CD4-positive, alpha-beta memory T cell (primary cell): ENCODE measurements at regions not wholly inside any gene's neighbourhood (a gene's known extent, or its start where the extent isn't known, plus 50 kb on each side); places are given as distances from the start of the nearest gene placed in this dataset.
A peak's percentile ranks its signal among the peaks of the same experiment; 100 is the strongest.

ENCODE experiments used
- CTCF ChIA-PET: fragments of 350-600 bp; sonication (Branson Sonifier 250); formaldehyde crosslinking; loops from one replicate; lab custom pipeline; 2021; ENCODE audit warnings: inconsistent platforms; ENCODE audit not compliant: partially characterized antibody; lab: Charles Lee
- POLR2A ChIA-PET: fragments of 350-600 bp; sonication (Branson Sonifier 250); formaldehyde crosslinking; loops from one replicate; lab custom pipeline; 2021; ENCODE audit not compliant: partially characterized antibody; lab: Charles Lee
- DNase-seq, 5 donors: peaks; one replicate each; pipeline versions ENCODE4 v3.0.0 to v3.0.0-alpha.2; 2020 to 2022; ENCODE audit warnings: mixed read lengths in 1 of 5
- H3K27ac ChIP-seq: one replicate; pipeline ENCODE4 v1.7.0; 2013; ENCODE audit warnings: low read depth, low read length
- H3K27me3 ChIP-seq: 2 replicates; pipeline ENCODE4 v1.7.0; 2013; ENCODE audit warnings: mild to moderate bottlenecking, low read length, moderate library complexity; ENCODE audit not compliant: insufficient read depth
- H3K36me3 ChIP-seq: 2 replicates; pipeline ENCODE4 v1.7.0; 2013; ENCODE audit warnings: mild to moderate bottlenecking, low read length, moderate library complexity; ENCODE audit not compliant: insufficient read depth
- H3K4me1 ChIP-seq: 2 replicates; pipeline ENCODE4 v1.7.0; 2013; ENCODE audit warnings: mild to moderate bottlenecking, low read length, moderate library complexity; ENCODE audit not compliant: insufficient read depth
- H3K4me3 ChIP-seq, 2 donors: one replicate each; pipeline ENCODE4 v1.7.0; 2013; ENCODE audit warnings: low read length in 2 of 2, mild to moderate bottlenecking in 1 of 2
- H3K9me3 ChIP-seq, 2 donors: one replicate each; pipeline ENCODE4 v1.7.0; 2013; ENCODE audit warnings: low read length in 2 of 2, control low read depth in 1 of 2; ENCODE audit not compliant: control insufficient read depth in 1 of 2
- H3K27ac Mint-ChIP-seq, 7 donors: one replicate each; pipeline ENCODE4 v1.8.0; 2020 to 2021; ENCODE audit warnings: mixed read lengths in 7 of 7, mild to moderate bottlenecking in 6 of 7, inconsistent platforms in 3 of 7, moderate library complexity in 3 of 7
- H3K27me3 Mint-ChIP-seq, 2 donors: one replicate each; pipeline ENCODE4 v1.8.0; 2020 to 2021; ENCODE audit warnings: mixed read lengths in 2 of 2
- H3K36me3 Mint-ChIP-seq, 2 donors: one replicate each; pipeline ENCODE4 v1.8.0; 2020 to 2021; ENCODE audit warnings: mixed read lengths in 2 of 2, inconsistent platforms in 1 of 2, mild to moderate bottlenecking in 1 of 2
- H3K4me1 Mint-ChIP-seq, 4 donors: one replicate each; pipeline ENCODE4 v1.8.0; 2020 to 2021; ENCODE audit warnings: mixed read lengths in 4 of 4, mild to moderate bottlenecking in 1 of 4
- H3K4me3 Mint-ChIP-seq, 8 donors: one replicate each; pipeline ENCODE4 v1.8.0; 2020 to 2021; ENCODE audit warnings: mixed read lengths in 8 of 8, mild to moderate bottlenecking in 7 of 8, moderate library complexity in 6 of 8, inconsistent platforms in 3 of 8
- H3K9me3 Mint-ChIP-seq, 8 donors: one replicate each; pipeline ENCODE4 v1.8.0; 2020 to 2021; ENCODE audit warnings: mixed read lengths in 8 of 8, mild to moderate bottlenecking in 5 of 8, inconsistent platforms in 3 of 8, moderate library complexity in 1 of 8
- intact Hi-C: fragments of 100-400 bp; cut with micrococcal nuclease; formaldehyde crosslinking; loops from one replicate; pipeline ENCODE4 v1.15.1; 2023

- Histone ChIP-seq H3K27me3 (no peaks in the 10 kb centered on the region), H3K4me3 (no peak overlapping the region), H3K4me1 (no peaks in the 10 kb centered on the region), H3K27ac (no peak overlapping the region), H3K9me3 (no peaks in the 10 kb centered on the region), H3K36me3 (no peaks in the 10 kb centered on the region)
- no peaks in the 10 kb centered on the region for H3K9me3 Mint-ChIP-seq
- no peaks in the 10 kb centered on the region for H3K27me3 Mint-ChIP-seq
- H3K4me1 Mint-ChIP-seq: peaks cover 8 to 14% (median 9%) of the 10 kb centered on the region in 4 donors
- peak overlapping the region in 1 of 7 donors; percentile 29 for H3K27ac Mint-ChIP-seq
- intact Hi-C loops: no loop called here
- H3K4me3 Mint-ChIP-seq: no peak overlapping the region
- H3K36me3 Mint-ChIP-seq: no peaks in the 10 kb centered on the region
- POLR2A ChIA-PET: no interaction called here
- CTCF ChIA-PET: interaction anchor here (1.4 kb wide), 1 partner anchor 254 kb away, joined by 3 read pairs; no protein-coding TSS in a partner anchor
- DNase-seq: no peak
Observed at GRCh38 chr10:88104223-88104622, 240.8 kb downstream of the PTEN start.

- Mint-ChIP-seq H3K4me3 (no peak overlapping the region), H3K27ac (no peak overlapping the region), H3K9me3 (no peaks in the 10 kb centered on the region), H3K27me3 (peaks cover 0 to 1% of the 10 kb centered on the region in 2 donors), H3K4me1 (peaks cover 8 to 14% (median 9%) of the 10 kb centered on the region in 4 donors), H3K36me3 (no peaks in the 10 kb centered on the region)
- ChIA-PET CTCF (no interaction called here), POLR2A (no interaction called here)
- intact Hi-C loops: no loop called here
- H3K4me1 ChIP-seq: no peaks in the 10 kb centered on the region
- no peak overlapping the region for H3K27ac ChIP-seq
- no peaks in the 10 kb centered on the region for H3K9me3 ChIP-seq
- H3K4me3 ChIP-seq: no peak overlapping the region
- H3K27me3 ChIP-seq: no peaks in the 10 kb centered on the region
- no peak for DNase-seq
- no peaks in the 10 kb centered on the region for H3K36me3 ChIP-seq
Observed at GRCh38 chr10:88106366-88106765, 242.9 kb downstream of the PTEN start.

- H3K9me3 ChIP-seq: no peaks in the 10 kb centered on the region
- H3K4me1 ChIP-seq: no peaks in the 10 kb centered on the region
- Mint-ChIP-seq H3K27ac (peak overlapping the region in 2 of 7 donors; percentile 14 to 63), H3K4me1 (peaks cover 8 to 14% (median 9%) of the 10 kb centered on the region in 4 donors), H3K9me3 (no peaks in the 10 kb centered on the region), H3K27me3 (peaks cover 0 to 1% of the 10 kb centered on the region in 2 donors), H3K4me3 (peak overlapping the region in 1 of 8 donors; percentile 4), H3K36me3 (no peaks in the 10 kb centered on the region)
- intact Hi-C loops: no loop called here
- no peaks in the 10 kb centered on the region for H3K36me3 ChIP-seq
- DNase-seq: no peak
- H3K27me3 ChIP-seq: no peaks in the 10 kb centered on the region
- H3K27ac ChIP-seq: no peak overlapping the region
- ChIA-PET CTCF (interaction anchor here (0.9 to 1.1 kb wide), 7 partner anchors 9 to 476 kb away, joined by 3 to 5 read pairs (median 4); partner anchors contain the start of gene RNLS), POLR2A (interaction anchor here (1.4 kb wide), 1 partner anchor 245 kb away, joined by 4 read pairs; the partner anchor contains the start of genes KLLN and PTEN)
- H3K4me3 ChIP-seq: no peak overlapping the region
Observed at GRCh38 chr10:88107296-88108097, 244.1 kb downstream of the PTEN start.

- CTCF ChIA-PET: interaction anchor here (0.9 to 1.1 kb wide), 7 partner anchors 8 to 475 kb away, joined by 3 to 5 read pairs (median 4); partner anchors contain the start of gene RNLS
- Histone ChIP-seq H3K9me3 (no peaks in the 10 kb centered on the region), H3K4me1 (peaks cover 2% of the 10 kb centered on the region), H3K4me3 (no peak overlapping the region), H3K36me3 (no peaks in the 10 kb centered on the region), H3K27me3 (no peaks in the 10 kb centered on the region), H3K27ac (no peak overlapping the region)
- Mint-ChIP-seq H3K4me3 (no peak overlapping the region), H3K9me3 (no peaks in the 10 kb centered on the region), H3K27me3 (peaks cover 0 to 1% of the 10 kb centered on the region in 2 donors), H3K27ac (peak overlapping the region in 1 of 7 donors; percentile 11), H3K36me3 (no peaks in the 10 kb centered on the region), H3K4me1 (peaks cover 8 to 14% (median 9%) of the 10 kb centered on the region in 4 donors)
- intact Hi-C loops: no loop called here
- no peak for DNase-seq
- POLR2A ChIA-PET: interaction anchor here (1.4 kb wide), 1 partner anchor 245 kb away, joined by 4 read pairs; the partner anchor contains the start of genes KLLN and PTEN
Observed at GRCh38 chr10:88108115-88108610, 244.7 kb downstream of the PTEN start.

GRCh38 chr10:88110355-88110754, 246.9 kb downstream of the PTEN start:
- H3K4me1 ChIP-seq: peaks cover 6% of the 10 kb centered on the region
- Mint-ChIP-seq H3K4me1 (peaks cover 12 to 25% (median 19%) of the 10 kb centered on the region in 4 donors), H3K36me3 (no peaks in the 10 kb centered on the region), H3K9me3 (no peaks in the 10 kb centered on the region), H3K4me3 (no peak overlapping the region), H3K27me3 (peaks cover 0 to 1% of the 10 kb centered on the region in 2 donors), H3K27ac (peak overlapping the region in 1 of 7 donors; percentile 30)
- H3K4me3 ChIP-seq: no peak overlapping the region
- no peaks in the 10 kb centered on the region for H3K9me3 ChIP-seq
- CTCF ChIA-PET: interaction anchor here (1.0 to 1.3 kb wide), 2 partner anchors 19 to 259 kb away, joined by 3 read pairs; no protein-coding TSS in a partner anchor
- no peak overlapping the region for H3K27ac ChIP-seq
- no peaks in the 10 kb centered on the region for H3K36me3 ChIP-seq
- intact Hi-C loops: no loop called here
- POLR2A ChIA-PET: interaction anchor here (1.3 kb wide), 1 partner anchor 247 kb away, joined by 3 read pairs; the partner anchor contains the start of genes KLLN and PTEN
- DNase-seq: no peak
- no peaks in the 10 kb centered on the region for H3K27me3 ChIP-seq

- intact Hi-C loops: no loop called here
- no peaks in the 10 kb centered on the region for H3K27me3 ChIP-seq
- DNase-seq: no peak
- Mint-ChIP-seq H3K27ac (no peak overlapping the region), H3K36me3 (no peaks in the 10 kb centered on the region), H3K4me1 (peaks cover 12 to 25% (median 19%) of the 10 kb centered on the region in 4 donors), H3K4me3 (no peak overlapping the region), H3K9me3 (no peaks in the 10 kb centered on the region), H3K27me3 (peaks cover 0 to 1% of the 10 kb centered on the region in 2 donors)
- H3K36me3 ChIP-seq: no peaks in the 10 kb centered on the region
- no peak overlapping the region for H3K4me3 ChIP-seq
- no peak overlapping the region for H3K27ac ChIP-seq
- ChIA-PET POLR2A (interaction anchor here (1.3 kb wide), 1 partner anchor 248 kb away, joined by 3 read pairs; the partner anchor contains the start of genes KLLN and PTEN), CTCF (interaction anchor here (1.0 to 1.3 kb wide), 2 partner anchors 19 to 259 kb away, joined by 3 read pairs; no protein-coding TSS in a partner anchor)
- H3K9me3 ChIP-seq: no peaks in the 10 kb centered on the region
- peaks cover 6% of the 10 kb centered on the region for H3K4me1 ChIP-seq
Observed at GRCh38 chr10:88110822-88111221, 247.4 kb downstream of the PTEN start.

- Mint-ChIP-seq H3K4me1 (peaks cover 12 to 25% (median 19%) of the 10 kb centered on the region in 4 donors), H3K9me3 (no peaks in the 10 kb centered on the region), H3K27me3 (peaks cover 0 to 1% of the 10 kb centered on the region in 2 donors), H3K36me3 (no peaks in the 10 kb centered on the region), H3K4me3 (no peak overlapping the region), H3K27ac (no peak overlapping the region)
- no peaks in the 10 kb centered on the region for H3K9me3 ChIP-seq
- no peaks in the 10 kb centered on the region for H3K27me3 ChIP-seq
- H3K36me3 ChIP-seq: no peaks in the 10 kb centered on the region
- POLR2A ChIA-PET: no interaction called here
- no peak for DNase-seq
- intact Hi-C loops: no loop called here
- H3K4me3 ChIP-seq: no peak overlapping the region
- CTCF ChIA-PET: interaction anchor here (1.3 kb wide), 1 partner anchor 20 kb away, joined by 3 read pairs; no protein-coding TSS in a partner anchor
- H3K27ac ChIP-seq: no peak overlapping the region
- H3K4me1 ChIP-seq: peaks cover 7% of the 10 kb centered on the region
Observed at GRCh38 chr10:88111294-88111693, 247.9 kb downstream of the PTEN start.
